Activated naive CD8-positive, alpha-beta T cell treated with anti-CD3 and anti-CD28 coated beads, Interleukin-2, amount 50 U/mL, for 24 hours (primary cell): ENCODE measurements at regions not wholly inside any gene's neighbourhood (a gene's known extent, or its start where the extent isn't known, plus 50 kb on each side); places are given as distances from the start of the nearest gene placed in this dataset.

Experiments used
- ATAC-seq: fragments of 150-1000 bp; cut with Tn5 transposase; one replicate; pipeline ENCODE4 v1.10.0; 2021
- DNase-seq: peaks from one replicate; pipeline ENCODE4 v3.0.0; 2021
- H3K27ac Mint-ChIP-seq: one replicate; pipeline ENCODE4 v1.8.0; 2021; ENCODE audit warnings: mild to moderate bottlenecking, mixed read lengths
- H3K27me3 Mint-ChIP-seq: one replicate; pipeline ENCODE4 v1.8.0; 2021; ENCODE audit warnings: mixed read lengths
- H3K36me3 Mint-ChIP-seq: one replicate; pipeline ENCODE4 v1.8.0; 2021; ENCODE audit warnings: low read depth, mixed read lengths
- H3K4me1 Mint-ChIP-seq: one replicate; pipeline ENCODE4 v1.8.0; 2021; ENCODE audit warnings: mixed read lengths
- H3K4me3 Mint-ChIP-seq: one replicate; pipeline ENCODE4 v1.8.0; 2021; ENCODE audit warnings: mild to moderate bottlenecking, moderate library complexity, mixed read lengths
- H3K9me3 Mint-ChIP-seq: one replicate; pipeline ENCODE4 v1.8.0; 2021; ENCODE audit warnings: mixed read lengths

GRCh38 chr11:62017878-62018655, 50.6 kb upstream of the FTH1 start:
- peaks cover 7% of the 10 kb centered on the region for H3K9me3 Mint-ChIP-seq
- no peak overlapping the region for H3K27ac Mint-ChIP-seq
- no peaks in the 10 kb centered on the region for H3K27me3 Mint-ChIP-seq
- ATAC-seq (no peak), DNase-seq (no peak)
- peaks cover 5% of the 10 kb centered on the region for H3K4me1 Mint-ChIP-seq
- H3K36me3 Mint-ChIP-seq = peaks cover 3% of the 10 kb centered on the region
- no peak overlapping the region for H3K4me3 Mint-ChIP-seq
